GM12878 (cell line): ENCODE measurements at regions not wholly inside any gene's neighbourhood (a gene's known extent, or its start where the extent isn't known, plus 50 kb on each side); places are given as distances from the start of the nearest gene placed in this dataset.

Experiments used
- BCL11A ChIP-seq: IDR thresholded peaks from 2 replicates; pipeline ENCODE4 v1.6.1; 2011; ENCODE audit warnings: low read depth, low read length
- ETV6 ChIP-seq, 2 experiments: fragments of 450-650 bp in 1 of 2; IDR thresholded peaks in 1 of 2; conservative IDR thresholded peaks in 1 of 2; 2 replicates each; pipeline ENCODE4 v1.6.1; 2014; ENCODE audit warnings: antibody characterized with exemption in 1 of 2, borderline replicate concordance in 1 of 2, low read depth in 1 of 2, mild to moderate bottlenecking in 1 of 2, moderate library complexity in 1 of 2
- JUNB ChIP-seq: IDR thresholded peaks from 2 replicates; pipeline ENCODE4 v1.6.1; 2016; ENCODE audit warnings: antibody characterized with exemption, mild to moderate bottlenecking
- MTA3 ChIP-seq: IDR thresholded peaks from 2 replicates; pipeline ENCODE4 v1.6.1; 2012; ENCODE audit warnings: low read length, inconsistent platforms, borderline replicate concordance
- SMARCA5 ChIP-seq: fragments of 450-650 bp; IDR thresholded peaks from 2 replicates; pipeline ENCODE4 v1.6.1; 2017; ENCODE audit warnings: mild to moderate bottlenecking
- TF ChIP-seq, protein P1 (sequence below): fragments of 450-650 bp; formaldehyde crosslinking; IDR thresholded peaks from 2 replicates; pipeline ENCODE4 v1.4.0; 2020; ENCODE audit warnings: mild to moderate bottlenecking, moderate library complexity
- TF ChIP-seq, protein P2 (sequence below): fragments of 450-650 bp; IDR thresholded peaks from 2 replicates; pipeline ENCODE4 v1.6.1; 2017; ENCODE audit warnings: antibody characterized with exemption, mild to moderate bottlenecking, moderate library complexity
- TF ChIP-seq, protein P3 (sequence below): fragments of 450-650 bp; IDR thresholded peaks from 2 replicates; pipeline ENCODE4 v1.6.1; 2017; ENCODE audit warnings: mild to moderate bottlenecking, moderate library complexity
- TF ChIP-seq, protein P4 (sequence below): IDR thresholded peaks from 2 replicates; pipeline ENCODE4 v1.6.1; 2011; ENCODE audit warnings: mild to moderate bottlenecking, low read depth, low read length, moderate library complexity; ENCODE audit not compliant: insufficient replicate concordance

DNA sequence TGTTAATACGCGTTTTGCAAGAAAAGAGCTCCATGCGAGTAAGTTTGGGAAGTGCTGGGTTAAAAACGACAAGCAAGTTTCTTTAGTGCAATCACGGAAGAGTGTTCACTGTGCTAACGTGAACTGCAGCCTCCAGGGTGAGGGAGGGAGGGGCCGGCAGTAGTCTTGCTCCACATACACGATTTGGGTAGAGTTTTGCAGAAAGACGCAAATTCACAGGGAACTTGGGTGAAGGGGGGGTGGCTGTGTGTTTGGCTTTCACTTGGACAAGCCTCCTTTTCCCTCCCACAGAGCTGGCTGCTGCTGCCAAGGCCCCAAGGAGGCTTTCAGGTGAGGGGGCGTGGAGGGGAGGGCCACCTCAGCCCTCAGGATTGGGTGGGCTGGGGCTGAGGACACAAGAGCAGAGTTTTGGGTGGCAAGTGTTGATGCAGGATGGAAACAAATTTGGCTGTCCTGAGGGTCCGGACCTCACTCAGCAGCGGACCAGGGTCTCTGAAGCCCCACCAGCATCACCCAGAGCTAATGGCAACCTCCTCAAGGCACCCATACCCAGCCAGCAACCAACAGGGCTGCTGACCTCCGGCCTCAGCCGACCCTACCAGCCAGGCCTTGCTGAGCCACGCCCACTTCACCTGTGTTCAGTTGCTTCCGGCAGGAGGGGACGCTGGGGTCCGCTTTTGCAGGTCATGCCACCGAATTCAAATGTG, 204.5 kb downstream of the ERMARD start (continued):
- TF ChIP-seq, protein P1, sequence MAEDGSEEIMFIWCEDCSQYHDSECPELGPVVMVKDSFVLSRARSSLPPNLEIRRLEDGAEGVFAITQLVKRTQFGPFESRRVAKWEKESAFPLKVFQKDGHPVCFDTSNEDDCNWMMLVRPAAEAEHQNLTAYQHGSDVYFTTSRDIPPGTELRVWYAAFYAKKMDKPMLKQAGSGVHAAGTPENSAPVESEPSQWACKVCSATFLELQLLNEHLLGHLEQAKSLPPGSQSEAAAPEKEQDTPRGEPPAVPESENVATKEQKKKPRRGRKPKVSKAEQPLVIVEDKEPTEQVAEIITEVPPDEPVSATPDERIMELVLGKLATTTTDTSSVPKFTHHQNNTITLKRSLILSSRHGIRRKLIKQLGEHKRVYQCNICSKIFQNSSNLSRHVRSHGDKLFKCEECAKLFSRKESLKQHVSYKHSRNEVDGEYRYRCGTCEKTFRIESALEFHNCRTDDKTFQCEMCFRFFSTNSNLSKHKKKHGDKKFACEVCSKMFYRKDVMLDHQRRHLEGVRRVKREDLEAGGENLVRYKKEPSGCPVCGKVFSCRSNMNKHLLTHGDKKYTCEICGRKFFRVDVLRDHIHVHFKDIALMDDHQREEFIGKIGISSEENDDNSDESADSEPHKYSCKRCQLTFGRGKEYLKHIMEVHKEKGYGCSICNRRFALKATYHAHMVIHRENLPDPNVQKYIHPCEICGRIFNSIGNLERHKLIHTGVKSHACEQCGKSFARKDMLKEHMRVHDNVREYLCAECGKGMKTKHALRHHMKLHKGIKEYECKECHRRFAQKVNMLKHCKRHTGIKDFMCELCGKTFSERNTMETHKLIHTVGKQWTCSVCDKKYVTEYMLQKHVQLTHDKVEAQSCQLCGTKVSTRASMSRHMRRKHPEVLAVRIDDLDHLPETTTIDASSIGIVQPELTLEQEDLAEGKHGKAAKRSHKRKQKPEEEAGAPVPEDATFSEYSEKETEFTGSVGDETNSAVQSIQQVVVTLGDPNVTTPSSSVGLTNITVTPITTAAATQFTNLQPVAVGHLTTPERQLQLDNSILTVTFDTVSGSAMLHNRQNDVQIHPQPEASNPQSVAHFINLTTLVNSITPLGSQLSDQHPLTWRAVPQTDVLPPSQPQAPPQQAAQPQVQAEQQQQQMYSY (CRISPR knock-in tag), result no peak
- TF ChIP-seq, protein P2, sequence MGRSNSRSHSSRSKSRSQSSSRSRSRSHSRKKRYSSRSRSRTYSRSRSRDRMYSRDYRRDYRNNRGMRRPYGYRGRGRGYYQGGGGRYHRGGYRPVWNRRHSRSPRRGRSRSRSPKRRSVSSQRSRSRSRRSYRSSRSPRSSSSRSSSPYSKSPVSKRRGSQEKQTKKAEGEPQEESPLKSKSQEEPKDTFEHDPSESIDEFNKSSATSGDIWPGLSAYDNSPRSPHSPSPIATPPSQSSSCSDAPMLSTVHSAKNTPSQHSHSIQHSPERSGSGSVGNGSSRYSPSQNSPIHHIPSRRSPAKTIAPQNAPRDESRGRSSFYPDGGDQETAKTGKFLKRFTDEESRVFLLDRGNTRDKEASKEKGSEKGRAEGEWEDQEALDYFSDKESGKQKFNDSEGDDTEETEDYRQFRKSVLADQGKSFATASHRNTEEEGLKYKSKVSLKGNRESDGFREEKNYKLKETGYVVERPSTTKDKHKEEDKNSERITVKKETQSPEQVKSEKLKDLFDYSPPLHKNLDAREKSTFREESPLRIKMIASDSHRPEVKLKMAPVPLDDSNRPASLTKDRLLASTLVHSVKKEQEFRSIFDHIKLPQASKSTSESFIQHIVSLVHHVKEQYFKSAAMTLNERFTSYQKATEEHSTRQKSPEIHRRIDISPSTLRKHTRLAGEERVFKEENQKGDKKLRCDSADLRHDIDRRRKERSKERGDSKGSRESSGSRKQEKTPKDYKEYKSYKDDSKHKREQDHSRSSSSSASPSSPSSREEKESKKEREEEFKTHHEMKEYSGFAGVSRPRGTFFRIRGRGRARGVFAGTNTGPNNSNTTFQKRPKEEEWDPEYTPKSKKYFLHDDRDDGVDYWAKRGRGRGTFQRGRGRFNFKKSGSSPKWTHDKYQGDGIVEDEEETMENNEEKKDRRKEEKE, result no peak
- TF ChIP-seq JUNB, result no peak
- TF ChIP-seq ETV6 (conservative IDR thresholded peaks at IDR 0.05 in 1 of 2, IDR thresholded peaks at IDR 0.05 in 1 of 2; ENCODE audit: borderline replicate concordance in 1 of 2, low read depth in 1 of 2), result no peak
- TF ChIP-seq MTA3, result no peak
- TF ChIP-seq, protein P3, sequence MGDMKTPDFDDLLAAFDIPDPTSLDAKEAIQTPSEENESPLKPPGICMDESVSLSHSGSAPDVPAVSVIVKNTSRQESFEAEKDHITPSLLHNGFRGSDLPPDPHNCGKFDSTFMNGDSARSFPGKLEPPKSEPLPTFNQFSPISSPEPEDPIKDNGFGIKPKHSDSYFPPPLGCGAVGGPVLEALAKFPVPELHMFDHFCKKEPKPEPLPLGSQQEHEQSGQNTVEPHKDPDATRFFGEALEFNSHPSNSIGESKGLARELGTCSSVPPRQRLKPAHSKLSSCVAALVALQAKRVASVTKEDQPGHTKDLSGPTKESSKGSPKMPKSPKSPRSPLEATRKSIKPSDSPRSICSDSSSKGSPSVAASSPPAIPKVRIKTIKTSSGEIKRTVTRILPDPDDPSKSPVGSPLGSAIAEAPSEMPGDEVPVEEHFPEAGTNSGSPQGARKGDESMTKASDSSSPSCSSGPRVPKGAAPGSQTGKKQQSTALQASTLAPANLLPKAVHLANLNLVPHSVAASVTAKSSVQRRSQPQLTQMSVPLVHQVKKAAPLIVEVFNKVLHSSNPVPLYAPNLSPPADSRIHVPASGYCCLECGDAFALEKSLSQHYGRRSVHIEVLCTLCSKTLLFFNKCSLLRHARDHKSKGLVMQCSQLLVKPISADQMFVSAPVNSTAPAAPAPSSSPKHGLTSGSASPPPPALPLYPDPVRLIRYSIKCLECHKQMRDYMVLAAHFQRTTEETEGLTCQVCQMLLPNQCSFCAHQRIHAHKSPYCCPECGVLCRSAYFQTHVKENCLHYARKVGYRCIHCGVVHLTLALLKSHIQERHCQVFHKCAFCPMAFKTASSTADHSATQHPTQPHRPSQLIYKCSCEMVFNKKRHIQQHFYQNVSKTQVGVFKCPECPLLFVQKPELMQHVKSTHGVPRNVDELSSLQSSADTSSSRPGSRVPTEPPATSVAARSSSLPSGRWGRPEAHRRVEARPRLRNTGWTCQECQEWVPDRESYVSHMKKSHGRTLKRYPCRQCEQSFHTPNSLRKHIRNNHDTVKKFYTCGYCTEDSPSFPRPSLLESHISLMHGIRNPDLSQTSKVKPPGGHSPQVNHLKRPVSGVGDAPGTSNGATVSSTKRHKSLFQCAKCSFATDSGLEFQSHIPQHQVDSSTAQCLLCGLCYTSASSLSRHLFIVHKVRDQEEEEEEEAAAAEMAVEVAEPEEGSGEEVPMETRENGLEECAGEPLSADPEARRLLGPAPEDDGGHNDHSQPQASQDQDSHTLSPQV, result no peak
- TF ChIP-seq BCL11A, result no peak
- TF ChIP-seq, protein P4, sequence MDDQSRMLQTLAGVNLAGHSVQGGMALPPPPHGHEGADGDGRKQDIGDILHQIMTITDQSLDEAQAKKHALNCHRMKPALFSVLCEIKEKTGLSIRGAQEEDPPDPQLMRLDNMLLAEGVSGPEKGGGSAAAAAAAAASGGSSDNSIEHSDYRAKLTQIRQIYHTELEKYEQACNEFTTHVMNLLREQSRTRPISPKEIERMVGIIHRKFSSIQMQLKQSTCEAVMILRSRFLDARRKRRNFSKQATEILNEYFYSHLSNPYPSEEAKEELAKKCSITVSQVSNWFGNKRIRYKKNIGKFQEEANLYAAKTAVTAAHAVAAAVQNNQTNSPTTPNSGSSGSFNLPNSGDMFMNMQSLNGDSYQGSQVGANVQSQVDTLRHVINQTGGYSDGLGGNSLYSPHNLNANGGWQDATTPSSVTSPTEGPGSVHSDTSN, result no peak
- TF ChIP-seq SMARCA5, result no peak
